IMR-90 (cell line): ENCODE measurements at regions not wholly inside any gene's neighbourhood (a gene's known extent, or its start where the extent isn't known, plus 50 kb on each side); places are given as distances from the start of the nearest gene placed in this dataset.

Experiments
- ATAC-seq: fragments of 200-7000 bp; cut with Tn5 transposase; 2 replicates; pipeline ENCODE4 v1.9.1; 2020; ENCODE audit warnings: low read depth, mild to moderate bottlenecking, moderate library complexity
- BruUV-seq: library from RNA; stranded (reverse); fragments of 400-500 nt; replicated peaks from 2 replicates; lab custom pipeline; 2021; lab: Mats Ljungman, UMichigan
- CTCF ChIA-PET: fragments of 300-600 bp; formaldehyde crosslinking; extraction: SDS; loops from one replicate; lab custom pipeline; 2021; ENCODE audit warnings: antibody characterized with exemption; lab: Yijun Ruan, JAX
- POLR2A ChIA-PET: fragments of 300-600 bp; sonication (Branson Sonifier 250); formaldehyde crosslinking; loops from one replicate; lab custom pipeline; 2022; ENCODE audit warnings: antibody characterized with exemption; ENCODE audit not compliant: unreplicated experiment; lab: Charles Lee
- DNase-seq: peaks from one replicate; pipeline ENCODE4 v3.0.0; 2013
- H2AFZ ChIP-seq: replicated peaks from 2 replicates; pipeline ENCODE3; 2013; ENCODE audit warnings: low read length, mild to moderate bottlenecking; ENCODE audit not compliant: poor library complexity
- H2AK5ac ChIP-seq: 2 replicates; pipeline ENCODE4 v1.6.1; 2013; ENCODE audit warnings: low read depth, low read length, inconsistent platforms
- H2AK9ac ChIP-seq: replicated peaks from 2 replicates; pipeline ENCODE3; 2013; ENCODE audit warnings: mild to moderate bottlenecking, low read depth, low read length, moderate library complexity; ENCODE audit not compliant: poor library complexity
- H2BK120ac ChIP-seq: 2 replicates; pipeline ENCODE4 v1.6.1; 2013; ENCODE audit warnings: low read depth, low read length, inconsistent platforms
- H2BK15ac ChIP-seq: 3 replicates; pipeline ENCODE4 v1.6.1; 2013; ENCODE audit warnings: low read depth, low read length, inconsistent platforms
- H2BK20ac ChIP-seq: 2 replicates; pipeline ENCODE4 v1.6.1; 2013; ENCODE audit warnings: low read depth, mild to moderate bottlenecking, inconsistent platforms, low read length, moderate library complexity
- H2BK5ac ChIP-seq: 2 replicates; pipeline ENCODE4 v1.6.1; 2013; ENCODE audit warnings: mild to moderate bottlenecking, low read depth, low read length, inconsistent platforms; ENCODE audit not compliant: poor library complexity, severe bottlenecking
- H3K14ac ChIP-seq: replicated peaks from 2 replicates; pipeline ENCODE4 v1.6.1; 2013; ENCODE audit warnings: low read depth, low read length, inconsistent platforms
- H3K18ac ChIP-seq: 2 replicates; pipeline ENCODE4 v1.6.1; 2013; ENCODE audit warnings: low read depth, low read length, control low read depth
- H3K23ac ChIP-seq: 2 replicates; pipeline ENCODE4 v1.6.1; 2013; ENCODE audit warnings: low read depth, low read length, inconsistent platforms
- H3K27ac ChIP-seq: 2 replicates; pipeline ENCODE4 v1.5.1; 2013; ENCODE audit warnings: mild to moderate bottlenecking, control low read depth, low read length; ENCODE audit not compliant: insufficient read depth
- H3K27me3 ChIP-seq: 2 replicates; pipeline ENCODE4 v1.6.1; 2013; ENCODE audit warnings: low read length; ENCODE audit not compliant: control insufficient read depth, insufficient read depth
- H3K36me3 ChIP-seq: 2 replicates; pipeline ENCODE4 v1.6.1; 2013; ENCODE audit warnings: low read length, mixed read lengths; ENCODE audit not compliant: control insufficient read depth, insufficient read depth
- H3K4ac ChIP-seq: 2 replicates; pipeline ENCODE4 v1.6.1; 2013; ENCODE audit warnings: low read depth, low read length, inconsistent platforms
- H3K4me1 ChIP-seq: 2 replicates; pipeline ENCODE4 v1.6.1; 2013; ENCODE audit warnings: low read length, mixed read lengths; ENCODE audit not compliant: control insufficient read depth, insufficient read depth
- H3K4me2 ChIP-seq: 2 replicates; pipeline ENCODE4 v1.6.1; 2013; ENCODE audit warnings: low read depth, mild to moderate bottlenecking, control low read depth, low read length, moderate library complexity
- H3K4me3 ChIP-seq: 2 replicates; pipeline ENCODE4 v1.5.1; 2013; ENCODE audit warnings: low read depth, mild to moderate bottlenecking, control low read depth, low read length, moderate library complexity; ENCODE audit not compliant: insufficient read depth
- H3K56ac ChIP-seq: 2 replicates; pipeline ENCODE4 v1.6.1; 2013; ENCODE audit warnings: low read length, inconsistent platforms; ENCODE audit not compliant: insufficient read depth; ENCODE audit errors: extremely low read depth
- H3K79me1 ChIP-seq, 2 experiments: 2 replicates each; pipeline ENCODE4 v1.6.1; 2013; ENCODE audit warnings: low read length in 2 of 2, inconsistent platforms in 1 of 2, low read depth in 1 of 2
- H3K9ac ChIP-seq: 2 replicates; pipeline ENCODE4 v1.6.1; 2013; ENCODE audit warnings: low read depth, low read length, control low read depth
- H3K9me1 ChIP-seq: 2 replicates; pipeline ENCODE4 v1.6.1; 2013; ENCODE audit warnings: low read length, inconsistent platforms; ENCODE audit not compliant: insufficient read depth
- H3K9me3 ChIP-seq: 2 replicates; pipeline ENCODE4 v1.6.1; 2013; ENCODE audit warnings: low read length; ENCODE audit not compliant: control insufficient read depth, insufficient read depth
- H4K20me1 ChIP-seq: 2 replicates; pipeline ENCODE4 v1.6.1; 2013; ENCODE audit warnings: low read length, inconsistent platforms; ENCODE audit not compliant: insufficient read depth
- H4K5ac ChIP-seq: 2 replicates; pipeline ENCODE4 v1.6.1; 2013; ENCODE audit warnings: mild to moderate bottlenecking, low read depth, low read length, control low read depth
- H4K8ac ChIP-seq, 2 experiments: 2 replicates each; pipeline ENCODE4 v1.6.1; 2013; ENCODE audit warnings: low read depth in 2 of 2, low read length in 2 of 2, control low read depth in 1 of 2, inconsistent platforms in 1 of 2
- H4K91ac ChIP-seq: 2 replicates; pipeline ENCODE4 v1.6.1; 2013; ENCODE audit warnings: low read depth, low read length, inconsistent platforms; ENCODE audit not compliant: insufficient read depth
- CEBPB ChIP-seq: IDR thresholded peaks from 2 replicates; pipeline ENCODE4 v1.6.1; 2012; ENCODE audit warnings: low read depth, low read length, improper control_type of control experiment
- POLR2A ChIP-seq: IDR thresholded peaks from 2 replicates; pipeline ENCODE4 v1.6.1; 2012; ENCODE audit warnings: mild to moderate bottlenecking, low read depth, low read length
- RCOR1 ChIP-seq: IDR thresholded peaks from 2 replicates; pipeline ENCODE4 v1.6.1; 2012; ENCODE audit warnings: mild to moderate bottlenecking, low read length, improper control_type of control experiment; ENCODE audit not compliant: insufficient replicate concordance
- SMC3 ChIP-seq: fragments of 150-350 bp; IDR thresholded peaks from 2 replicates; pipeline ENCODE4 v1.6.1; 2016; ENCODE audit warnings: low read depth, mild to moderate bottlenecking, antibody characterized with exemption, low read length, moderate library complexity
- WGBS, 2 experiments: methylation state at CpG; one replicate each; pipeline versions ENCODE4 v1.1.5 to v1.1.7; 2013; ENCODE audit warnings: missing lambda C conversion rate in 2 of 2; ENCODE audit not compliant: insufficient read length in 1 of 2; ENCODE audit errors: extremely low coverage in 2 of 2; 5-methylcytosine and 5-hydroxymethylcytosine counted together
- dilution Hi-C: fragments of 300-500 bp; cut with HindIII; formaldehyde crosslinking; loops from one replicate; pipeline ENCODE4 v1.14.3; 2018; ENCODE audit warnings: low sequenced_read_pairs; ENCODE audit not compliant: unreplicated experiment
- in situ Hi-C: fragments of 300-500 bp; cut with MboI; formaldehyde crosslinking; loops from 3 replicates; pipeline ENCODE4 v1.14.3; 2019; ENCODE audit warnings: low sequenced_read_pairs, inconsistent platforms, mixed read lengths
- intact Hi-C: fragments of 100-400 bp; cut with micrococcal nuclease; formaldehyde crosslinking; loops from 2 replicates; pipeline ENCODE4 v1.10.0; 2022
- TF ChIP-seq, protein P1 (sequence below): fragments of 150-350 bp; IDR thresholded peaks from 2 replicates; pipeline ENCODE4 v1.6.1; 2017; ENCODE audit warnings: mild to moderate bottlenecking, antibody characterized with exemption, low read length, low read depth
- TF ChIP-seq, protein P2 (sequence below): fragments of 150-350 bp; IDR thresholded peaks from 2 replicates; pipeline ENCODE4 v1.6.1; 2016; ENCODE audit warnings: low read depth, mild to moderate bottlenecking, low read length, moderate library complexity, borderline replicate concordance

DNA sequence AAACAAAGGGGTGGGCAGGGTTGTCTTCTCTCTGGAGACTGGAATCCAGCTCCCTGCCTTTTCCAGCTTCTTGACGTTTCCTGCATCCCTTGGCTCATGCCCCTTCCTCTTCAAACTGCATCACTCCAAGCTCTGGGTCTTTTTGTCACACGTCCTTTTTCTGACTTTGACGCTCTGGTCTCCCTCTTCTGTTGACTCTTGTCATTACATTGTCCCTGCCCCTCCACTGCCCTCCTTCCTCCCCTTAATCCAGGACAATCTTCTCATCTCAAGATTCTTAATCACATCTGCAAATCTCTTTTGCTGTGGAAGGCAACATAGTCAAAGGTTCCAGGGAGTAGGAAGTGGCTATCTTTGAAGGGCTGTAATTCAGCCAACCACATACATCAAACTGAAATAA is 178.3 kb downstream of the TMA16 start:
- Histone ChIP-seq H3K36me3 (no peaks in the 10 kb centered on the region), H2BK20ac (no peak overlapping the region), H3K4me1 (no peaks in the 10 kb centered on the region), H3K9ac (no peak overlapping the region), H2BK5ac (no peak overlapping the region), H3K4me3 (no peak overlapping the region), H4K91ac (no peak overlapping the region), H3K4me2 (no peak overlapping the region), H3K14ac (no peak overlapping the region), H4K5ac (no peak overlapping the region), H3K56ac (no peak overlapping the region), H2AK9ac (no peak overlapping the region), H3K27ac (no peak overlapping the region), H3K18ac (no peak overlapping the region), H3K79me1 (no peaks in the 10 kb centered on the region), H2AFZ (no peak overlapping the region), H2AK5ac (no peak overlapping the region), H3K23ac (no peak overlapping the region), H3K9me3 (no peaks in the 10 kb centered on the region), H2BK120ac (no peak overlapping the region), H2BK15ac (no peak overlapping the region), H4K8ac (no peak overlapping the region), H3K4ac (no peak overlapping the region), H4K20me1 (no peaks in the 10 kb centered on the region), H3K9me1 (no peaks in the 10 kb centered on the region), H3K27me3 (no peaks in the 10 kb centered on the region)
- no peak for ATAC-seq
- WGBS, 2 experiments: 43% methylated on average over 1 of the region's 3 CpGs; no CpG with 5 or more reads in 1 of the 2 experiments
- dilution Hi-C loops (no loop called here), in situ Hi-C loops (no loop called here), intact Hi-C loops (no loop called here)
- POLR2A ChIA-PET: no interaction called here
- CTCF ChIA-PET: no interaction called here
- TF ChIP-seq RCOR1 (no peak), SMC3 (no peak), CEBPB (no peak), POLR2A (no peak)
- TF ChIP-seq, protein P1, sequence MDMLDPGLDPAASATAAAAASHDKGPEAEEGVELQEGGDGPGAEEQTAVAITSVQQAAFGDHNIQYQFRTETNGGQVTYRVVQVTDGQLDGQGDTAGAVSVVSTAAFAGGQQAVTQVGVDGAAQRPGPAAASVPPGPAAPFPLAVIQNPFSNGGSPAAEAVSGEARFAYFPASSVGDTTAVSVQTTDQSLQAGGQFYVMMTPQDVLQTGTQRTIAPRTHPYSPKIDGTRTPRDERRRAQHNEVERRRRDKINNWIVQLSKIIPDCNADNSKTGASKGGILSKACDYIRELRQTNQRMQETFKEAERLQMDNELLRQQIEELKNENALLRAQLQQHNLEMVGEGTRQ: no peak
- TF ChIP-seq, protein P2, sequence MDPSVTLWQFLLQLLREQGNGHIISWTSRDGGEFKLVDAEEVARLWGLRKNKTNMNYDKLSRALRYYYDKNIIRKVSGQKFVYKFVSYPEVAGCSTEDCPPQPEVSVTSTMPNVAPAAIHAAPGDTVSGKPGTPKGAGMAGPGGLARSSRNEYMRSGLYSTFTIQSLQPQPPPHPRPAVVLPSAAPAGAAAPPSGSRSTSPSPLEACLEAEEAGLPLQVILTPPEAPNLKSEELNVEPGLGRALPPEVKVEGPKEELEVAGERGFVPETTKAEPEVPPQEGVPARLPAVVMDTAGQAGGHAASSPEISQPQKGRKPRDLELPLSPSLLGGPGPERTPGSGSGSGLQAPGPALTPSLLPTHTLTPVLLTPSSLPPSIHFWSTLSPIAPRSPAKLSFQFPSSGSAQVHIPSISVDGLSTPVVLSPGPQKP: no peak
- no TSS peak for BruUV-seq
- DNase-seq: no peak
